NOMO-1 (cell line): ENCODE measurements at regions not wholly inside any gene's neighbourhood (a gene's known extent, or its start where the extent isn't known, plus 50 kb on each side); places are given as distances from the start of the nearest gene placed in this dataset.

Source experiments
- DNase-seq, 2 experiments: peaks; one replicate each; lab custom pipeline; 2025; ENCODE audit not compliant: unreplicated experiment in 2 of 2; lab: John Stamatoyannopoulos, UW

DNA sequence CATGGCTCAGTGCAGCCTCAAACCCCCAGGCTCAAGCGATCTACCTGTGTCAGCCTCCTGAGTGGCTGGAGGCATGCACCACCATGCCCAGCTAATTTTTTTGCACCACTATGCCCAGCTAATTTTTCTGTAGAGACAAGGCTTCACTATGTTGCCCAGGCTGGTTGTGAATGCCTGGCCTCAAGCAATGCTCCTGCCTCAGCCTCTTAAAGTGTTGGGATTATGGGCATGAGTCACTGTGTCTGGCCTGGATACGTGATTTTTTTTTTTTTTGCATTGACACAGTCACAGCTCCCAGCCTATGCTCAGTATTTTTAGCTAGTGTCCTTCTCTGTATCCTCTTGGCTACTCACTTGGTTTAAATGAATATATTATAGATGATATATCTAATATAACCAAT lies 377.0 kb upstream of the TNRC6C start:
- DNase-seq = no peak

DNA sequence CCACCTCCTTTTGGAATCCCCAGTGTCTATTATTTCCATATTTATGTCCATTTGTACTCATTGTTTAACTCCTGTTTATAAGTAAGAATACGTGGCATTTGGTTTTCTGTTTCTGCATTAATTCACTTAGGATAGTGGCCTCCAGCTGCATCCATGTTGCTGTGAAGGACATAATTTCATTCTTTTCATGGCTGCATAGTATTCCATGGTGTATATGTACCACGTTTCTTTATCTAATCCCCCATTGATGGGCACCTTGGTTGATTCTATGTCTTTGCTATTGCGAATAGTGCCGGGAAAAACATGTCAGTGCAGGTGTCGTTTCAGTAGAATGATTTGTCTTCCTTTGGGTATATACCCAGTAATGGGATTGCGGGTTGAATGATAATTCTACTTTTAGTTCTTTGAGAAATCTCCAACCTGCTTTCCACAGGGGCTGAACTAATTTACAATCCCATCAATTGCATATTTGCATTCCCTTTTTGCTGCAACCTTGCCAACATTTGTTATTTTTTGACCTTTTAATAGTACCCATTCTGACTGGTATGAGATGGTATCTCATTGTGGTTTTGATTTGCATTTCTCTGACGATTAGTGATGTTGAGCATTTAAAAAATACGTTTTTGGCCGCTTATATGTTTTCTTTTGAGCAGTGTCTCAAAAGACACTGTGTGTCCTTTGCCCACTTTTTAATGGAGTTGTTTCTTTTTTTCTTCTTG lies 373.2 kb upstream of the TNRC6C start:
- no peak for DNase-seq

DNA sequence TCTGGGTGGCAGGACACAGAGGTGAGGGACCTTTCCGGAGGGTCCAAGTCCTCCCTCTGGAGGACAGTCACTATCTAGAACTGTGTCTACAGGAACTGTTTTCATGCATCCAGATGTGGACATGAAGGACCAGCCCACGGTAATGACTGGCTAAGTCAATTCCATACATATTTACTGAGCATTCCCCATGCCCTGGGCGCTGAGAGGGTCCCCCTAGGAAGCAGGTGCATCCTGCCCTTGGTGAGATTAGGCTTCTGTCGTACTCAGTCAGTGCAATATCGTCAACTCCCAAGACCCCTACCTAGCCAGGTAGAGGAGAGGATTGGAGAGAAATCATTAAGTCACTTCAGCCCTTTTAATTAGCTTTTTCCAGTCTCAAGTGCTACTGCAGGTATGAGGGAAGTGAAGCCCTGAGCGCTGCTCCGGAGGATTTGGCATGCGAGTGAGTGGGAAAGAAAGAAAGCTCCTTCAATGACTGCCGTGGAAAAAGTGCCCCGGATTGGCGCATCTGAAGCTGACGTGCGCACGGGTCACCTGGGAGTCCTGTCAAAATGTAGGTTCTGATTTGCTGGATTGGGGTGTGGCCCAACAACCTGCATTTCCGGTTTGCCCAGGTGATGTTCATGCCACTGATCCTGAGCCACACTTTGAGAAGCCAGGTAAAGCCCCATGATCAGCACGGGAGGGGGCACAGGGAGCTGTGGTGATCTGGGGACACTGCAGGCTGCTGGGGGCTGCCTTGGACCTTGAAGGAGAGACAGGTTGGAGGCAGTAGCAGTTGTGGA lies 367.4 kb upstream of the TNRC6C start:
- DNase-seq = no peak

DNA sequence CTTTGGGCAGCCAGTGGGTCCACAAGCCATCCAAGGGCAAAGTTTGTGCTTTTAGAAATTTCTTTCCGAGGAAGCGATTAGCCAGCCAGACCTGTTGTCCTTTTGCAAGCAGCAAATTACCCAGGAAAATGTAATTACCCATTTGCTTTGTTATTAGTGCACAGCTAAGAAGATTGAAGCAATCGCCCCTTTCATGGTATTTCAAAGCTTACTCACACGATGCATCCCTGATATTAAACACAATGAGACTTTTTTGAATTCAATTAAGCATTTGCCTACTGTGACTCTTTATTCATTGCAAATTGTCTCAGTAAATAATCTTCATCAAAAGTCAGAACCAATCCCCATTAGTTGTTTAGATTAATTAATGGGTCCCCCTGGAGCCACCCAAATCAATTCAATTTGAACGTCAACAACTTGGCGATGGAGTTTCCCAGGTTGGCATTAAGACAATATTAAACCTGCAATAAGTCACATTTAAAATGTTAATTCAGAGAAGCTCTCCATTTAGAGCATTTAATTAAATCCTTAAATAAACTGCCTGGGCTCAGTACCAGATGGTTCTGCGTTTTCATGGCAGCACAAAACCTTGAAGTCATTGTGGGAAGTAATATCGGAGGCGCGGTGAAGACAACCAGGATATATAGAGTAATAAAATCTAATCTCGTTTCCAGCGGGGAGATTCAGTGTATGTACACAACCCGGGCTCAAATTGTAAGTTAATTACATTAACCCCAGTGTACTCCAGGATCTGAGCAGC lies 366.2 kb upstream of the TNRC6C start:
- DNase-seq = no peak

DNA sequence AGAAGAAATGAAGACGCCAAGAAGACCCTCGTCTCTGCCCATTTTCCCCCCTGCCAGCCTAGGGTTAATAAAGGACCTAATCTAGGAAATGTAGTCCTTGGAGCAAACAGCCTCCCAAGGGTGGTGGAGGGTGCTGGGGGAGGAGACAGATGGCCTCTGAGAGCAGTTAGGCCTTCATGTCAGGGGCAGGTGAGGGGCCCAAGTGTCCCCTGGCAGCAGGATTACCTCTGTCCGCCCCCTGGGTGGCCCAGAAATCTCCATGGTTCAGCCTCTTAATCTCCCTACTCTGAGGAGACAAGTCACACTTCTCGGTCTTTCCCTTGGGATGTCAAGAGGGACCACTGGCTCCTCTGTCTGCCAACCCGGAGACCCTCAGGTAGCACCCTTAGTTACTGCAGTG lies 365.4 kb upstream of the TNRC6C start:
- no peak for DNase-seq

DNA sequence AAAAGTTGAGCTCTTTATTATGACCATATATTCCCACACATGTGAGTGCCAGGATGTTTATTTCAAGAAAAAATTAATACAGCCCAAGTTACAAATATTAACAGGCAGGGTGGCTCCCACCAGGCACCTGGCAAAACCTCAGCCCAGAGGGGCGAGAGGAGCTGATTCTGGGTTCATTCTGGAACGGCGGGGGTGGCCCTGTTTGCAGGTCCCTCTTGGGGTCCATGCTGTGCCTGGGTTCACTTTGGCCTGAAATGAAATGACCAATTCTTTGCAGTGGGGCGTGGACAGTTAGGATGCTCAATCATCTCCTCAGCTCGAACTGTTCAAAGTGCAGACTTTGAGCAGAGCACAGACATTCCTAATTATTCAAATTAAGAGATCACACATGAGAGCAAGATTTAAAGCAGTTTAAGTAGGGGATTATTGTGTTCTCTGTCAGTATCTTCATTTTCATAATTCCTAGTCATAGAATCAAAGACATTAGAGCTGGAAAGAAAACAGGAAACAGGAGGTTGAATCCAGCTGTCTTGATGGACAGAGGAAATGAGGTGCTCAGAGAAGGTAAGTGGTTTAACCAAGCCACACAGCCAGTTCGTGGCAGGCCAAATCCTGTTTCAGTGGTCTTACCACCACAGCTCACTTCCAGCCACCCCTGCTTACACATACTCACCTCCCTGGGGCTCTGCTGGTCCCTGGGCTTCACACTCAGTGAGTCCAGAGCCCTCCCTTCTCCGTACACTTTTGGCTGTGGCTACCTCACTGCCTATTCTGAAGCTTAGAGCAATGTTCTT lies 363.9 kb upstream of the TNRC6C start:
- DNase-seq = no peak

DNA sequence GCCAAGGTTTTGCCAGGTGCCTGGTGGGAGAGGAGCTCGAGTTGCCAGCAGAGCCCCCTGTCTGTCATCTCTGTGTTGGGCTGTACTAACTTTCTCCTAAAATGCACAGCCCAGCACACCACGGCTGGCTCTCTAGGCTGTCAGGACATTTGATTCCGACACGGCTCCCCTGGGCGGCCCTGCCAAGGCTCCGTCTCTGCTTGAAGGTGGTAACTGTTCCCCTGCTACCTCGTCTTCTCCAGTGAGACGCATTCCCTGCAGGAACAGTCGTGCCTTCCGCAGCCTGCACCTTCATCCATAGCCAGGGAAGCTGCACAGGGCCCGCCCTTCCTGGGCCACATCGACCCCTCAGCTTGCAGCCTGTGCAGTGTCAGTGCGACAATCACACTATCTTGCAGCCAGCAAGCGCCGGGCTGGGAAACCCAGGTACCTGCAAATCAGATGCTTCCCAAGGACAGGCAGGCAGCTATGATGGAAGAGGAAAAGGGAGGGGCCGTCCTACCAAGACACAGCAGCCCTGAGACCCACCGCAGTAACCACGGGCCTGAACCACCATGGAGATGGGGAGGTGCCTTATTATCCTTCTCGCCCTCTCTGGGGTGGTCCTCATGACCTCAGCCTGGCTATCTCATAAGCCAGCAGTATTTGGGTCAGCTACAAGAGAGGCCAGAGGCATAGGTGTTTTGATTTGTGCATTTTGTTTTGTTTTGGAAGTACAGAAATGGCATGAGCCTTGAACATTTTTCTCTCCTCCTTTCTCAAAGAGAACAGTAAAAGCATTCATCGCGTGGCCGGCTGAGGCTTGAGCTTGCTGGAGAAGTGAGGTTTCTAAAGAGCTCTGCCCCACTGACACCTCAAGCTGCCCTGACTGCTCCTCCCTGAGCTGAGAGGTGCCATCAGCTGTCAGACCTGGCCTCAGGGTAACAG lies 361.7 kb upstream of the TNRC6C start:
- DNase-seq = no peak

DNA sequence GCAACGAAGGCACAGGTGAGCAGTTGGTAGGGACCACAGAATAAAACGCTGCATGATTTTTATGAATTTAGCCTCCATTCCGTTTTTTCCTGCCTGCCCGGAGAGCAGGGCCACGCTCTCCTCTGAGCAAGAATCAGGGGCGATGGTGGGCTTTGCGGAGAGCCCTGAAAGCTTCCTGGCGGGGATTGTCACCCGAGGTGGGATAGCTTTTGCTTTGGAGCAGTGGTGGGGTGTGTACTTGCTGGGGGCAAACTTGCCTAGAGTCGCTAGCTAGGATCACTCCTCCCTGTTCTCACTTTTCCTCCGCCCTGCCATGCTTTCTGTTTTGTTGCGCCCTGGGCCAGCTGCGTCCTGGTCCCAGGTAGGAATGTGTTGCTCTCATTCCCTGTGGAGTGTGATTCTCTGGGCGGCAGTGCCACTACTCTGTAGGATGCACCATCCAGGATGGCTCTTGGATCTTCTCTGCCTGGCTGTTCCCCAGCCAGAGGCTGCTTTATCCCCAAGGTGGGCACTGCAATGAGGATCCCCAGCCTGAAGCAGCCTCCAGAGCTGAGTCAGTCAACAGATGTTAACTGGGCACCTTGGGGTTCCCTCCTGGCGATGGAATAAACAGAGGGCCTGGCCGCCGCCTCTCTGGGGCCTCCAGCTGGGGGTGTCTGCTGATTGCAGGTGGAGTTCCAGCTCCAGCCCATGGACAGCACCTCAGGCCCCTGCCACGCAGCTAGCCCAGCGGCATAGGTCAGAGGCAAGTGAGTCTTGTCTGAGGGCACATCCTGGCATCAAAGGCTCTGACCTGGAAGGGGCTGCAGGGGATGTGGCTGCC lies 360.9 kb upstream of the TNRC6C start:
- DNase-seq = no peak

DNA sequence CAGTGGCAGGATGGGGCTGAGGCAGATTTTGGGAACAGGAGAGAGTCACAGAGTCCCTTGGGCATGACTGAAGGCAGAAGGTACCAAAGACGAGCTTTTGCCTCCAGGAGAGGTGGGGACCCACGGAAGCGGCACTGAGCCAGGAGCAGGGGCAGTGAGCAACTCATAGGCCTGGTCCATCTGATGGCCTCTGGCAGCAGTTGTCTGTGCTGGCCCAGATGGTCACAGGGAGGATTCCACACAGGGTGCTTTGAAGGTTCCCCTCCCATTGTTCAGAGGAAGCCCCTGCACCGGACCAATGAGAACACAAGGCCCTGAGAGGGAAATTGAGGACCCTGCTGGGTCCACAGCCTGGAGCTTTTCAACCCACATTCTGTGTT lies 360.3 kb upstream of the TNRC6C start:
- DNase-seq = no peak

DNA sequence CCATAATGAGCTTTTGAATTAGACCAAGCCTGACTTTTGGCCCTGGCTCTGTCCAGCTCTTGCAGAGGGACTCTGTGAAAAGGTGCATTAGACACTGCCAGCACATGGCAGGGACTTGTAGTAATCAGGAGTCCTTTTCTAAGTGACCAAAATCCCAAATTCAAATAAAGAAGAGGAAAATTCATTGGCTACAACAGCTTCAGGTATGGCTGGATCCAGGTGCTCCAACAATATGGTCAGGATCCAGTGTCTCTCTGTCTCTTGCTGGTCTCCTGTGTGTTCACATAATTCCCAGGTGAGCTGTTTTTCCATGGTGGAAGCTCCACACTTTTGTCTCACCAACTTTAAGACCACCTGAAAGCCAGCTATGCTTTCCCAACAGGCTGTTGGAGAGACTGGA lies 358.8 kb upstream of the TNRC6C start:
- DNase-seq = no peak

DNA sequence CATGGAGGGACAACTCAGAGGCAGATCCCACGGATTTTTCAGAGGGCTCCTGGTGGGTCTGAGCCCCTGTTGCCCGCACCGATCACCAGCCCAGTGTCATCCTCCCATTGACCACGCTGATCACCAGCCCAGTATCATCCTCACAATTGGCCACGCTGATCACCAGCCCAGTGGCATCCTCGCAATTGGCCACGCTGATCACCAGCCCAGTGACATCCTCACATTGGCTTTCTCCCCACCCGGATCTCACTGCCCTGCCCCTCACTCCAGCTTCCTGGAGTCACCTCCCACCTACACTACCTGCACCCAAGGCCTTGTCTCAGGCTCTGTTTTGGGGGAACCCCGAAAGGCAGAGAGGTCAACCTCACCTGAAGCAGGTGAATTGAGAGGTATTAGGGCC lies 358.2 kb upstream of the TNRC6C start:
- no peak for DNase-seq

DNA sequence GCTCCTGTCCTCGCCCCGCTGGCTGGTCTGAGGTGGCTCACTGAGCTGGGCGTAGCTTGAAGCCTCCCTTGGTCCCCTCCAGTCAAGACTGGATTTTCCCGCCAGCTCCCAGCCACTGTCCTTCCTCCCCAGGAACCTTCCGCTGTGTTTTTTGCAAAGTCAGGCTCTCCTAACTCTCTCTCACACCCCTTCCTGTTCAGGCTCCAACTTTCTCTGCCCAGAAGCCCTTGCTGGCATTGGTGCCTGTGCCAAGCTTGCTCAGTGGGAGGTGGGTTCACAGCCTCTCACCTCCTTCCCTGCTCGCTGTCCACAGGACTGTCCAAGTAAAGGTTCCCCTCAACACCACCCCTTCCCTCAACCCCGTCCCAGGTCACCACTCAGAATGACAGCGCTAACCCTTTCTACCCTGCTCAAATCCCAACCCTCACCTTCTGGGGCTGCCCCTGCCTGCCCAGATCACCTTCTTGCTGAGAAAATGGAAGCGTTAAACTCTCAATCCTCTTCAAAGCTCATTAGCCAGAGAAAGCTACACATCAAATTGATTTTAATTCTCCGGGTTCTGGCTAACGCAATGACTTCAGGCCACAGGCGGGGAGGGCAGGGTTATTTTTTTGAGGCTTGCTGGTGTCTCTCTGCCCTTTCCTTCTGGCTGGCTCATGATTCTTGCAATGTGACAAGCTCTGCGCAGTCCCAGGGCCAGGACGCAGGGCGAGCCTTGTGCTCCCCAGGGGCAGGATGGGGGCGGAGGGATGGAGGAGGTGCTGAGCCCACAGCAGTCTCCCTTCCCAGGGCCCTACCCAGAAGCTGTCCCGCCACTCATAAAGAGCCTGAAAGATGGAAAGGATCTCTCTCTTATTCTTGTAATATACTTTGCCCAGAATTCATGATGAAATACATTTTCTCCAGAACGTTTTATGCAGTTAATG lies 357.2 kb upstream of the TNRC6C start:
- no peak for DNase-seq

DNA sequence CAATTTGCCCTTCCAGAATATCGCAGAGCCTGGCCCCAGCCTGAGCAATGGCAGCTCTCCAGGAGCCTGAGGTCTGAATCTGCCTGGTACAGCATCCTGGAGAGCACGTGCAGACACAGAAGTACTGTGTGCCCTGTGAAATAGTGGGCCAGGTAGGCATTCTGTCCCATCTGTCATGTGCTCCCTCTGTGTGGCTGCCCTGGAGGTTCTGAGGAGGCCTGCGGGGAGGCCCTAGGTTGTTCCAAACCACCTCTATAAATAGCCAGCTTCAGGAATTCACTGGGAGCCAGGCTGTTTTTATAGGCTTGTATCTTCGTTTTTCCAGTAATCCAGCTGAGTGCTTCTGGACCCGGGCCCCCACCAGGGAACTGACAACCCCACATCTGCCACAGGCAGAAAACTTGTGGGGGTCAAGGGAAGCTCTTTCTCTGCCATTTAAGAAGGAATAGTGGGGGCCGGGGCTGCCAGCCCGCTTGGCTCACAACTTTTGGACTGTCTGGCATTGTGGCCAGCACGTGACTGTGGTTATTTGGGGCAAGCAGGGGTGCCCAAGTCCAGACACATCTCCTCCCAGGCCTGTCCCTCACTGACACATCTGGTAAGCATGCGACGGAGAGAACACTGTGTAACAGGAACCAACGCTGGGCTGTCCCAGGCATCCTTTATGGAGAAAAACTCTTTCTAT lies 356.3 kb upstream of the TNRC6C start:
- no peak for DNase-seq

DNA sequence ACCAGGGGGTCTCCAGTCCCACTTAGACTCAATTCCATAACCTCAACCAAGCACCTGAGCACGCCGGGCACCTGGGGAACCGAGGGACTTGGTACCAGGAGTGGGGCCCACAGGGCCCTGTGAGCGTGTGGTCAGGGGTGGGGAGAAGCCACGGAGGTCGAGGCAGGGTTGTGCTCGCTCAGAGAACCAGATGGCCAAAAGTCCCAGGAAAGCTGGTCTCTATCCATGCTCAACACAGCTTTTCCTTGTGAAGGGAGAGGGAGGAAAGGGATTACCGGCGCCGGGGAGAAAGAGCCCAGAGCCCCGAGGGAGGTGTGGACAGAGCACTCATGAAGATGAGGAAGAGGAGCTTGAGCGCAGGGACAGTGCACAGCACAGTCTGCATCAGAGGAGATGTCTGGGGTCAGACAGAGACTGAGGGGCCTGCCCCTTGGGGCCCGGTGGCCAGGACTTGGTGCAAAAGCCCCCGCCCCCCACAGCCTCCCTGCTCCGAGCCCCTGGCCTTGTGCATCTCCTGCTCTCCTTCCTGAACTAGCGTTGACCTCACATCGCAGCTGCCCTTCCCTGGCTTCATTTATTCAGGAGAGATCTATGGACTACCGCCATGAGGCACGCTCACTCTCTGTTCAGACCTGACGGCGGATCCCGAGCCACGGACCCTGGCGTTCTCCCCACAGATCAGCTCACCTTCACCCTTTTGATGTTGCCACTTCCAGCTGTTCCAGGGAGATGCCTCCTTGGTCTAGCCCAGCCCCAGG lies 355.4 kb upstream of the TNRC6C start:
- DNase-seq = no peak

DNA sequence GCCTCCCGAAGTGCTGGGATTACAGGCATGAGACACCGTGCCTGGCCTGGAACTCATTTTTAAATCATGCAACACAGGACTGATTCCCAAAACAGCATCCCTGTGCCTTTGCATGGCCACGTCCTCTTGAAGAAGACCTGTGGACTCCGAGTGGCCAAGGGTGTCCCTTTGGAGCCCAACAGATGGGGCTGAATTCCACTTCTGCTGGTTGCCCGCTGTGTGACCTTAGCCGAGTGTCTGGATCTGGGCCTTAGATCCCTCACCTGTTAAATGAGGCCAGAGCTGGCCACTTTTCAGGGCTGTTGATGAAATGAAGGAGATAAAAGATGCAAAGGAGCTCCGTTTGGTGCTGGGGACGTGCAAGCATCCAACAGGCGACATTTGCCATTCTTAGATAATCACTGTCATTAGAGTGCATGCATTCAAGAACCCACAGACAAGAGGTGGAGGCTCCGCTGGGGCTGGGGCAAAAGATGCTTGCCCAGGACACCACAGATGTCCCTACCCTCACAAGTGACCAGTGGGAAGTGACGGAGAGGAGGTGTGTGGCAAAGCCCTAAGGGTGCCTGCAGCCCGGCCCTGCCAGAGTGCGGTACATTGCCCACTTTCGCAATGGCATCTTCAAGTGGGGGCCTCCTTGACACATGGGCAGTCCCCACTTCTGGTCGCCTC lies 354.1 kb upstream of the TNRC6C start:
- no peak for DNase-seq

DNA sequence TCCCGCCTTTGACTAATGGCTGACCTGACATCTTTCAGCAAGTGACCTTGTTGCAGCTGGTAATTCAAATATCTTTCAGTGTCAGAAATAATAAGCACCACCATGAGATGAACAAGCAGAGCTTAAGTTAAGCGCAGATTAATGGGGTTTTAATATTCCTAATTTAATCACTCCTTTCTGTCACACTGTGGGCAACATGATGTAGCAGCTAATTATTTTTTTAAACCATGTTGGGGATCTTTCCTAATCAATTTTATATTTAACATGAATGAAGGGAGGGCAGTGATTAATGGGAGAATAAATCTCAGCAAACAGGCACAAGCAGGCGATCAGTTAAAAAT lies 353.6 kb upstream of the TNRC6C start:
- DNase-seq = no peak
